ENCODE measurements at regions not wholly inside any gene's neighbourhood (a gene's known extent, or its start where the extent isn't known, plus 50 kb on each side); places are given as distances from the start of the nearest gene placed in this dataset.

GRCh38 chr17:73694491-73694890 lies 50.2 kb upstream of the SDK2 start:
- no peak for DNase-seq

GRCh38 chr17:73695035-73695738 lies 50.9 kb upstream of the SDK2 start:
- DNase-seq, result no peak

GRCh38 chr17:73696251-73696650 lies 52.0 kb upstream of the SDK2 start:
- no peak for DNase-seq

GRCh38 chr17:73697872-73698271 lies 53.6 kb upstream of the SDK2 start:
- peak; percentile 10 for DNase-seq

- DNase-seq, result no peak
Measured at GRCh38 chr17:73698966-73699365, 54.7 kb upstream of the SDK2 start.

GRCh38 chr17:73701701-73702100 lies 57.5 kb upstream of the SDK2 start:
- no peak for DNase-seq

- no peak for DNase-seq
Measured at GRCh38 chr17:73703192-73703591, 58.9 kb upstream of the SDK2 start.

GRCh38 chr17:73703917-73704316 lies 59.7 kb upstream of the SDK2 start:
- DNase-seq, result no peak

- DNase-seq, result peak; percentile 26
Measured at GRCh38 chr17:73705594-73705993, 61.3 kb upstream of the SDK2 start.

- no peak for DNase-seq
Measured at GRCh38 chr17:73706428-73706827, 62.2 kb upstream of the SDK2 start.

- no peak for DNase-seq
Measured at GRCh38 chr17:73706858-73707257, 62.6 kb upstream of the SDK2 start.

- no peak for DNase-seq
Measured at GRCh38 chr17:73707358-73707757, 63.1 kb upstream of the SDK2 start.

- DNase-seq, result no peak
Measured at GRCh38 chr17:73710095-73710592, 65.9 kb upstream of the SDK2 start.

- DNase-seq, result no peak
Measured at GRCh38 chr17:73711184-73711583, 66.9 kb upstream of the SDK2 start.

- no peak for DNase-seq
Measured at GRCh38 chr17:73711916-73712315, 67.7 kb upstream of the SDK2 start.

- no peak for DNase-seq
Measured at GRCh38 chr17:73713136-73713535, 68.9 kb upstream of the SDK2 start.

- no peak for DNase-seq
Measured at GRCh38 chr17:73715769-73716168, 71.5 kb upstream of the SDK2 start.

GRCh38 chr17:73717690-73718089 lies 73.4 kb upstream of the SDK2 start:
- no peak for DNase-seq

GRCh38 chr17:73718362-73718761 lies 74.1 kb upstream of the SDK2 start:
- DNase-seq, result no peak

- peak; percentile 41 for DNase-seq
Measured at GRCh38 chr17:73718912-73719311, 74.7 kb upstream of the SDK2 start.

- DNase-seq, result peak; percentile 56
Measured at GRCh38 chr17:73719588-73720071, 75.4 kb upstream of the SDK2 start.

GRCh38 chr17:73720187-73720834 lies 76.1 kb upstream of the SDK2 start:
- no peak for DNase-seq

- DNase-seq, result no peak
Measured at GRCh38 chr17:73722165-73722564, 77.9 kb upstream of the SDK2 start.

- no peak for DNase-seq
Measured at GRCh38 chr17:73723317-73723716, 79.1 kb upstream of the SDK2 start.

GRCh38 chr17:73724341-73724740 lies 80.1 kb upstream of the SDK2 start:
- DNase-seq, result no peak

Data from NCI-H2227 treated with DMSO at 0.1 percent for 48 hours (cell line).